HUES64 (cell line): ENCODE measurements at regions not wholly inside any gene's neighbourhood (a gene's known extent, or its start where the extent isn't known, plus 50 kb on each side); places are given as distances from the start of the nearest gene placed in this dataset.

Experiments used
- H3K27ac ChIP-seq: 2 replicates; pipeline ENCODE4 v1.7.0; 2013; ENCODE audit warnings: low read depth, low read length, inconsistent platforms
- H3K27me3 ChIP-seq: 2 replicates; pipeline ENCODE4 v1.6.1; 2013; ENCODE audit warnings: mild to moderate bottlenecking, low read length; ENCODE audit not compliant: insufficient read depth
- H3K36me3 ChIP-seq: 2 replicates; pipeline ENCODE4 v1.6.1; 2013; ENCODE audit warnings: mild to moderate bottlenecking, low read length; ENCODE audit not compliant: insufficient read depth
- H3K4me1 ChIP-seq: 2 replicates; pipeline ENCODE4 v1.6.1; 2013; ENCODE audit warnings: mild to moderate bottlenecking, low read length, moderate library complexity; ENCODE audit not compliant: insufficient read depth
- H3K4me3 ChIP-seq: 2 replicates; pipeline ENCODE4 v1.5.1; 2013; ENCODE audit warnings: mild to moderate bottlenecking, low read length, moderate library complexity
- H3K9ac ChIP-seq: 2 replicates; pipeline ENCODE4 v1.6.1; 2013; ENCODE audit warnings: mild to moderate bottlenecking, low read depth, low read length
- H3K9me3 ChIP-seq: 2 replicates; pipeline ENCODE4 v1.6.1; 2013; ENCODE audit warnings: low read depth, low read length; ENCODE audit not compliant: insufficient read depth
- WGBS: fragments of 150-250, 120-280 bp; methylation state at CpG from one replicate; pipeline ENCODE4 v1.1.7; 2013; ENCODE audit warnings: missing lambda C conversion rate; 5-methylcytosine and 5-hydroxymethylcytosine counted together

GRCh38 chr3:189096092-189096491, 75.7 kb upstream of the TPRG1 start:
- Histone ChIP-seq H3K4me1 (no peaks in the 10 kb centered on the region), H3K36me3 (no peaks in the 10 kb centered on the region), H3K27me3 (no peaks in the 10 kb centered on the region), H3K4me3 (no peak overlapping the region), H3K27ac (no peak overlapping the region), H3K9ac (no peak overlapping the region), H3K9me3 (no peaks in the 10 kb centered on the region)
- 94% methylated on average over 1 of the region's 1 CpG for WGBS

GRCh38 chr3:189099031-189099471, 72.7 kb upstream of the TPRG1 start:
- H3K27me3 ChIP-seq: no peaks in the 10 kb centered on the region
- H3K36me3 ChIP-seq: no peaks in the 10 kb centered on the region
- no peak overlapping the region for H3K27ac ChIP-seq
- H3K9me3 ChIP-seq: no peaks in the 10 kb centered on the region
- H3K9ac ChIP-seq: no peak overlapping the region
- WGBS: 95% methylated on average over 12 of the region's 12 CpGs
- no peaks in the 10 kb centered on the region for H3K4me1 ChIP-seq
- no peak overlapping the region for H3K4me3 ChIP-seq

DNA sequence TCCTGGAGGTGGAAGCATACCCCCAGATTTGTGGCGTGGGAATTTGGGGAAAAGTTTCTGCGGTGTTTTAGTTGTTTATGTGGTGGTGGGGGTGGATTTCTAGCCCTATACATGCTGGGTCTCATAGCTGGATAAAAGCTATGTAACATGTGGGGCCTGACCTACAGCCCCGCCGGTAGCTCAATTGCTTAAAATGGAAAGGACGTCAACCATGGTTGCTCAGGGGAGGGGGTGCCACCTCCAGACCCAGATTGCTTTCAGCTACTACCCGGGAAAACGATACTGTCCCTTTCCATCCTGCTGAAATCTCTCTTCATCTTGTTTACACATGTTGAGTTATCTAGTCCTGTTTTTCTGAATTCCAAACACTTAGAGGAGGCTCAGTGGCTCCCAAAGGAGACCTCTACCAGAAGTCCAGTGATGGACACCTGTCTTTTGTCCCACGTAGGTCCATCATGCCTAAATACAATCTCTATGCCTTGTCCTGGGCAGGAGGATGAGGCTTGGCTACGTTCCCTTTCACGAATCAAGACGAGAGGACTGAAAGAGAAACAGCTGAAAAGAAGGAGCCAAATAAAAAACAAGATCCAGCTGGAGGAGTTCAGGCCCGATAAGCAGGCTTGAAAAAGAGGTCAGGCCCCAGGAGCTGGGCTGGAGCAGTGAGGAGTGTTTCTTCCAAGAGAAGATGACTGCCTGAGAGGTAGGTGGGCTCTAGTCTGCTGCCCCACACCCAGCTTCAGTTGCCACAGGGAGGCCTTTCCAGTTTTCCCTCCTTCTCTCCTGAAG, 72.1 kb upstream of the TPRG1 start:
- no peaks in the 10 kb centered on the region for H3K36me3 ChIP-seq
- H3K9me3 ChIP-seq: no peaks in the 10 kb centered on the region
- no peak overlapping the region for H3K4me3 ChIP-seq
- H3K4me1 ChIP-seq: no peaks in the 10 kb centered on the region
- 94% methylated on average over 12 of the region's 12 CpGs for WGBS
- H3K9ac ChIP-seq: no peak overlapping the region
- H3K27ac ChIP-seq: no peak overlapping the region
- no peaks in the 10 kb centered on the region for H3K27me3 ChIP-seq

- 92% methylated on average over 2 of the region's 2 CpGs for WGBS
- Histone ChIP-seq H3K9ac (no peak overlapping the region), H3K4me3 (no peak overlapping the region), H3K9me3 (no peaks in the 10 kb centered on the region), H3K27me3 (no peaks in the 10 kb centered on the region), H3K4me1 (no peaks in the 10 kb centered on the region), H3K36me3 (no peaks in the 10 kb centered on the region), H3K27ac (no peak overlapping the region)
These were observed 70.9 kb upstream of the TPRG1 start for GRCh38 chr3:189100866-189101265.

DNA sequence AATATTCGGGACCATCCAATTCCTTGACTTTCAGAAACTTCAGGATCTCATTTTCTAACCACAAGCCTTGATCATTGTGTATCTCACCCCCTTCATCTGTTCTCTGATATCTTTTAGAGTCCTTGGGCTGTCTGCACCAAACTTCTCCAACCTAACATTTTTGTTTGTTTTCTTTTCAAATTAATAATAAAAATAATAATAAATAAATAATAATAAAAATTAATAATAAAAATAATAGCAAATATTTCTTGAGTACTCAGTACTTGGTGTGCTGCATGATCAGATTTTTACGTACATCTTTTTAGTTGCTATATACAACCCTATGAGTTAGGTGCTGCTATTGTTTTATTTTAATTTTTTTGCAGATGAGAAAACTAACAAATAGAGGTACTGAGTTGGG, 70.2 kb upstream of the TPRG1 start:
- Histone ChIP-seq H3K36me3 (no peaks in the 10 kb centered on the region), H3K4me3 (no peak overlapping the region), H3K27ac (no peak overlapping the region), H3K27me3 (no peaks in the 10 kb centered on the region), H3K4me1 (no peaks in the 10 kb centered on the region), H3K9ac (no peak overlapping the region), H3K9me3 (no peaks in the 10 kb centered on the region)
- 91% methylated on average over 1 of the region's 2 CpGs for WGBS

- WGBS: no CpG with 5 or more reads among the region's 1 CpG
- H3K4me3 ChIP-seq: no peak overlapping the region
- no peaks in the 10 kb centered on the region for H3K36me3 ChIP-seq
- H3K4me1 ChIP-seq: no peaks in the 10 kb centered on the region
- no peaks in the 10 kb centered on the region for H3K9me3 ChIP-seq
- no peak overlapping the region for H3K9ac ChIP-seq
- H3K27ac ChIP-seq: no peak overlapping the region
- no peaks in the 10 kb centered on the region for H3K27me3 ChIP-seq
These were observed 68.6 kb upstream of the TPRG1 start for GRCh38 chr3:189103208-189103607.

DNA sequence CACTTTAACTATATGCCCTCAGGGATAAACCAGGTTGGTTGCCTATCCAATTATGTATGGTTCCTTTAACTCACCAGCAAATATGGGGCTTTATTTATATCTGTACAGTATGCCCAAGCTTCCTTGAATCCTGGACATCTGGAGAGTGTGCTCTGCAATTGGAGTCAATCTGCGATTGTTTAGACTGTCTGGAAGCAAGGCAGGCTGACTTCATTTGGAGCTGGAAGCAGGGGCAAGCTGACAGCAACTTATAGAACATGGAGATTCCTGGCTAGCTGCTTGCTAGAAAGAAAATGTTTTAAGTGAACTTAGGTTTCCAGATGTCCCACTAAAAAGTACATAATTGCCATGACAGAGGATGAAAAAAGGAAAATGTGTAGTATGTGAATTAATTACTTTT, 63.7 kb upstream of the TPRG1 start:
- Histone ChIP-seq H3K9ac (no peak overlapping the region), H3K27ac (no peak overlapping the region), H3K4me1 (no peaks in the 10 kb centered on the region), H3K9me3 (no peaks in the 10 kb centered on the region), H3K27me3 (no peaks in the 10 kb centered on the region), H3K36me3 (no peaks in the 10 kb centered on the region), H3K4me3 (no peak overlapping the region)
- WGBS: 85% methylated on average over 1 of the region's 1 CpG

GRCh38 chr3:189108735-189109134, 63.0 kb upstream of the TPRG1 start:
- Histone ChIP-seq H3K27ac (no peak overlapping the region), H3K27me3 (no peaks in the 10 kb centered on the region), H3K36me3 (no peaks in the 10 kb centered on the region), H3K4me1 (no peaks in the 10 kb centered on the region), H3K9me3 (no peaks in the 10 kb centered on the region), H3K9ac (no peak overlapping the region), H3K4me3 (no peak overlapping the region)
- 85% methylated on average over 3 of the region's 3 CpGs for WGBS

DNA sequence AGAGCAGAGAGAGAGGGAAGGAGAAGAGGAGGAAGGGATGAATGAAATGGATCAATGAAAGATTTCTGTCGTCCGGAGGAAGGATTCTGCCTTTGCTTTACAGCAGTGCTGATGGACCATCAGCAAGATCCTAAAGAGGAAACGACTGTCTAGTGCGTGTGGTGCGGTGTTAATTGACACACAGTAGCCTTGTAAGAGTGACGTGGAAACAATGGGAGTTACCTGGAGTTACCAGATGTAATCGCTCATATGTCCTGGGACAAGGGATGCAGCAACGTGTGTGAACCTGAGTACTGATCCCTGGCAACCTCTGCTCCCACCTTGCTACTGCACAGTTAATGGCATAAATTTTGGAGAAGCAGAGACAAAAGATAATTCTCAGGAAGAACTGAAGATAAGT, 62.6 kb upstream of the TPRG1 start:
- Histone ChIP-seq H3K36me3 (no peaks in the 10 kb centered on the region), H3K27ac (no peak overlapping the region), H3K9me3 (no peaks in the 10 kb centered on the region), H3K9ac (no peak overlapping the region), H3K4me1 (no peaks in the 10 kb centered on the region), H3K27me3 (no peaks in the 10 kb centered on the region), H3K4me3 (no peak overlapping the region)
- WGBS: 89% methylated on average over 8 of the region's 8 CpGs

DNA sequence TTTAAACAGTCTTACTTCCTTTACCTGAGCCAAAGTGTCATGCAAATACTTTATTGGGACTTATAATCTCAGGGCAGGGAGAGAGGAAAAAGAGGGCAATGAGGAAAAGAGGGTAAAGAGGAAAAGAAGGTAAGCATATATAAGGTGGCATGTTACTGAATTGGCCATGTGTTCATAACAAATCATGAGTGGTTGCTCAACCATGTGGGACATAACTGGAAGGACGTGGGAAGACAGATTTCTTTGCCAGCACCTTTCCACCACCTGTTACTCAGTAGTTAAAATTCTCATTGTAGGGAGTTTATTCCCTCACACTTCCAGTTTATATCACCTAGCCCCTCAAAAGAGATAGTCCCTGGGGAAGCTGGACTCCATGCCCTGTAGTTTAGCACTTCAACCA, 54.7 kb upstream of the TPRG1 start:
- H3K4me1 ChIP-seq: no peaks in the 10 kb centered on the region
- peaks cover 4% of the 10 kb centered on the region; the same call in 1 of the 2 replicates for H3K9me3 ChIP-seq
- no peak overlapping the region for H3K9ac ChIP-seq
- H3K4me3 ChIP-seq: no peak overlapping the region
- no peaks in the 10 kb centered on the region for H3K27me3 ChIP-seq
- 92% methylated on average over 1 of the region's 1 CpG for WGBS
- H3K27ac ChIP-seq: no peak overlapping the region
- H3K36me3 ChIP-seq: no peaks in the 10 kb centered on the region

DNA sequence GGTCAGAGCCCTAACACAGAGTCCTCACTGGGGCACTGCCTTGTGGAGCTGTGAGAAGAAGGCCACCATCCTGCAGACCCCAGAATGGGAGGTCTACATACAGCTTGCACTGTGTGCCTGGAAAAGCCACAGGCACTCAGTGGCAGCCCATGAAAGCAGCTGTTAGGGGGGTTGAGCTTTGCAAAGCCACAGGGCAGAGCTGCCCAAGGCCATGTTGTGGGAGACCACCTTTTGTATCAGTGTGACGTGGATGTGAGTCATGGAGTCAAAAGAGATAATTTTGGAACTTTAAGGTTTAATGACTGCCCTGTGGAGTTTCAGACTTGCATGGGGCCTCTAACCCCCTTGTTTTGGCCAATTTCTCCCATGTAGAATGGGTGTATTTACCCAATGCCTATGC, 52.9 kb upstream of the TPRG1 start:
- Histone ChIP-seq H3K9me3 (peaks cover 4% of the 10 kb centered on the region; the same call in 1 of the 2 replicates), H3K4me1 (no peaks in the 10 kb centered on the region), H3K9ac (no peak overlapping the region), H3K4me3 (no peak overlapping the region), H3K27me3 (no peaks in the 10 kb centered on the region), H3K36me3 (no peaks in the 10 kb centered on the region), H3K27ac (no peak overlapping the region)
- WGBS: 97% methylated on average over 1 of the region's 1 CpG

DNA sequence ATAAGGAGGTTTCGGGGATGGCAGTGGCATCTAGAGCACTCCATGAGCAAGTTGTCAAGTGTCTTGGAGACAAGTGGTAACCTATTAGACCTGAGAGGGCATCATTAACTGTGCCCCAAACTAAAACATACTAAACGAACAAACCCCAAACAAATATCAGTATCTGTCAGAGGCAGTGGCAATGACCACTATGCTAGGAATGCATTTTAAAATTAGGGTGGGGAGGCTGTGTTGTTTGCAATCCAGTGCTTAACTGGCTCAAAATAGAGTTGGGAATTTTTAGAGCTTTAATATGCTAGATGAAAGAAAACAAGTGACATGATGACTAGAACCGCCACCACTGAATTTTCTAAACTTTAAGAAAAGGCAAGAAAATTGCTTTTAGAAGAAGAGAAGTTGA, 51.8 kb upstream of the TPRG1 start:
- WGBS: 88% methylated on average over 3 of the region's 3 CpGs
- no peak overlapping the region for H3K4me3 ChIP-seq
- peaks cover 4% of the 10 kb centered on the region; the same call in 1 of the 2 replicates for H3K9me3 ChIP-seq

More for the DNA sequence above, 51.8 kb upstream of the TPRG1 start:
- H3K36me3 ChIP-seq: no peaks in the 10 kb centered on the region
- H3K27ac ChIP-seq: no peak overlapping the region
- no peaks in the 10 kb centered on the region for H3K4me1 ChIP-seq
- no peaks in the 10 kb centered on the region for H3K27me3 ChIP-seq
- H3K9ac ChIP-seq: no peak overlapping the region
